HEK293T (cell line): ENCODE measurements at regions not wholly inside any gene's neighbourhood (a gene's known extent, or its start where the extent isn't known, plus 50 kb on each side); places are given as distances from the start of the nearest gene placed in this dataset.

Source experiments
- CTCF ChIA-PET: fragments of 350-600 bp; formaldehyde crosslinking; extraction: SDS; loops from one replicate; lab custom pipeline; 2021; ENCODE audit warnings: antibody characterized with exemption, inconsistent platforms; lab: Yijun Ruan, JAX
- POLR2A ChIA-PET: fragments of 350-600 bp; formaldehyde crosslinking; extraction: SDS; loops from one replicate; lab custom pipeline; 2020; ENCODE audit warnings: antibody characterized with exemption, inconsistent platforms; lab: Yijun Ruan, JAX
- DNase-seq: peaks from one replicate; pipeline ENCODE4 v3.0.0; 2012; ENCODE audit warnings: mixed read lengths; ENCODE audit errors: extremely low spot score
- ARNT ChIP-seq: fragments of 450-650 bp; IDR thresholded peaks from 2 replicates; pipeline ENCODE4 v1.6.1; 2017; ENCODE audit warnings: mild to moderate bottlenecking
- BHLHE40 ChIP-seq: fragments of 450-650 bp; IDR thresholded peaks from 2 replicates; pipeline ENCODE4 v1.6.1; 2016; ENCODE audit warnings: mild to moderate bottlenecking, moderate library complexity, borderline replicate concordance
- CTBP1 ChIP-seq: fragments of 450-650 bp; IDR thresholded peaks from 2 replicates; pipeline ENCODE4 v1.6.1; 2016; ENCODE audit warnings: borderline replicate concordance
- ELF4 ChIP-seq: fragments of 450-650 bp; IDR thresholded peaks from 2 replicates; pipeline ENCODE4 v1.6.1; 2017; ENCODE audit warnings: antibody characterized with exemption
- FOXA1 ChIP-seq: fragments of 450-650 bp; IDR thresholded peaks from 2 replicates; pipeline ENCODE4 v1.6.1; 2016; ENCODE audit warnings: mild to moderate bottlenecking
- FOXK2 ChIP-seq: fragments of 450-650 bp; IDR thresholded peaks from 2 replicates; pipeline ENCODE4 v1.6.1; 2016; ENCODE audit warnings: mild to moderate bottlenecking
- FOXM1 ChIP-seq: fragments of 450-650 bp; IDR thresholded peaks from 2 replicates; pipeline ENCODE4 v1.6.1; 2017; ENCODE audit warnings: mild to moderate bottlenecking, borderline replicate concordance
- HDGF ChIP-seq: fragments of 450-650 bp; IDR thresholded peaks from 2 replicates; pipeline ENCODE4 v1.6.1; 2017; ENCODE audit warnings: antibody characterized with exemption, borderline replicate concordance
- L3MBTL2 ChIP-seq: fragments of 450-650 bp; conservative IDR thresholded peaks from 2 replicates; pipeline ENCODE4 v1.6.1; 2016; ENCODE audit warnings: mild to moderate bottlenecking
- LEF1 ChIP-seq: fragments of 450-650 bp; IDR thresholded peaks from 2 replicates; pipeline ENCODE4 v1.6.1; 2017; ENCODE audit warnings: mild to moderate bottlenecking, borderline replicate concordance
- NFRKB ChIP-seq: fragments of 450-650 bp; IDR thresholded peaks from 2 replicates; pipeline ENCODE4 v1.6.1; 2016; ENCODE audit warnings: mild to moderate bottlenecking, moderate library complexity
- PKNOX1 ChIP-seq: fragments of 450-650 bp; IDR thresholded peaks from 2 replicates; pipeline ENCODE4 v1.6.1; 2016
- SP1 ChIP-seq: fragments of 450-650 bp; IDR thresholded peaks from 2 replicates; pipeline ENCODE4 v1.6.1; 2017
- SUZ12 ChIP-seq: fragments of 450-650 bp; IDR thresholded peaks from 2 replicates; pipeline ENCODE4 v1.6.1; 2016; ENCODE audit warnings: mild to moderate bottlenecking
- ZNF384 ChIP-seq: fragments of 450-650 bp; IDR thresholded peaks from 2 replicates; pipeline ENCODE4 v1.6.1; 2016

GRCh38 chr2:144326825-144327224 lies 193.1 kb downstream of the ZEB2 start:
- POLR2A ChIA-PET: interaction anchor here (1.1 kb wide), 1 partner anchor 45 kb away, joined by 3 read pairs; no protein-coding TSS in a partner anchor
- no peak for TF ChIP-seq SP1
- TF ChIP-seq LEF1: no peak
- TF ChIP-seq FOXM1: no peak
- TF ChIP-seq PKNOX1: no peak
- no peak for TF ChIP-seq SUZ12
- TF ChIP-seq HDGF: no peak
- TF ChIP-seq FOXK2: no peak
- TF ChIP-seq NFRKB: no peak
- no peak for TF ChIP-seq ELF4
- TF ChIP-seq CTBP1: no peak
- no peak for TF ChIP-seq L3MBTL2
- TF ChIP-seq FOXA1: no peak
- TF ChIP-seq ZNF384: no peak
- no peak for TF ChIP-seq ARNT
- TF ChIP-seq BHLHE40: no peak

GRCh38 chr2:144325086-144325485 lies 194.8 kb downstream of the ZEB2 start:
- ChIA-PET POLR2A (no interaction called here), CTCF (no interaction called here)
- TF ChIP-seq FOXA1: no peak
- TF ChIP-seq FOXK2: no peak
- no peak for TF ChIP-seq HDGF
- TF ChIP-seq ELF4: no peak
- no peak for TF ChIP-seq BHLHE40
- TF ChIP-seq NFRKB: no peak
- TF ChIP-seq FOXM1: no peak
- no peak for TF ChIP-seq SP1
- TF ChIP-seq SUZ12: no peak
- DNase-seq: no peak

More at GRCh38 chr2:144326825-144327224, 193.1 kb downstream of the ZEB2 start:
- CTCF ChIA-PET: no interaction called here
- DNase-seq: no peak

- POLR2A ChIA-PET: no interaction called here
- CTCF ChIA-PET: no interaction called here
- no peak for DNase-seq
These were observed 195.4 kb downstream of the ZEB2 start for GRCh38 chr2:144324446-144325045.

GRCh38 chr2:144323946-144324345 lies 196.0 kb downstream of the ZEB2 start:
- CTCF ChIA-PET: no interaction called here

More at GRCh38 chr2:144324446-144325045, 195.4 kb downstream of the ZEB2 start:
- no peak for TF ChIP-seq L3MBTL2
- TF ChIP-seq SP1: no peak
- no peak for TF ChIP-seq HDGF
- TF ChIP-seq LEF1: no peak
- no peak for TF ChIP-seq FOXA1
- TF ChIP-seq SUZ12: no peak
- no peak for TF ChIP-seq CTBP1
- no peak for TF ChIP-seq FOXK2
- no peak for TF ChIP-seq PKNOX1
- no peak for TF ChIP-seq ELF4

GRCh38 chr2:144322379-144322778 lies 197.5 kb downstream of the ZEB2 start:
- POLR2A ChIA-PET: no interaction called here
- TF ChIP-seq NFRKB (no peak), FOXA1 (no peak), FOXK2 (no peak), ELF4 (no peak), LEF1 (no peak), L3MBTL2 (no peak), BHLHE40 (no peak), HDGF (no peak), SUZ12 (no peak), ZNF384 (no peak), ARNT (no peak)
- CTCF ChIA-PET: no interaction called here
- no peak for DNase-seq

More at GRCh38 chr2:144323946-144324345, 196.0 kb downstream of the ZEB2 start:
- no peak for DNase-seq
- no peak for TF ChIP-seq FOXA1
- TF ChIP-seq BHLHE40: no peak
- no peak for TF ChIP-seq FOXM1
- TF ChIP-seq ZNF384: no peak
- TF ChIP-seq ARNT: no peak
- TF ChIP-seq NFRKB: no peak
- TF ChIP-seq LEF1: no peak
- no peak for TF ChIP-seq SP1
- no peak for TF ChIP-seq HDGF
- POLR2A ChIA-PET: no interaction called here

- no peak for DNase-seq
- ChIA-PET POLR2A (no interaction called here), CTCF (no interaction called here)
- TF ChIP-seq LEF1: no peak
- no peak for TF ChIP-seq FOXA1
- no peak for TF ChIP-seq ARNT
These were observed 199.4 kb downstream of the ZEB2 start for GRCh38 chr2:144320491-144320890.

GRCh38 chr2:144317071-144317738 lies 202.7 kb downstream of the ZEB2 start:
- DNase-seq: no peak
- POLR2A ChIA-PET: no interaction called here
- no peak for TF ChIP-seq SP1
- no peak for TF ChIP-seq FOXM1
- TF ChIP-seq HDGF: no peak

More at GRCh38 chr2:144317071-144317738, 202.7 kb downstream of the ZEB2 start:
- CTCF ChIA-PET: no interaction called here
